AG10803 (cell line): ENCODE measurements at regions not wholly inside any gene's neighbourhood (a gene's known extent, or its start where the extent isn't known, plus 50 kb on each side); places are given as distances from the start of the nearest gene placed in this dataset.
"Not testable (repeated sequence)": the region's sequence is repeated elsewhere in the genome, so short reads cannot be mapped to it uniquely, and the experiment has no call there.

Experiments
- DNase-seq: peaks from one replicate; pipeline ENCODE4 v3.0.0; 2010; ENCODE audit warnings: low read depth
- H3K4me3 ChIP-seq: 2 replicates; pipeline ENCODE4 v1.5.1; 2011; ENCODE audit warnings: mild to moderate bottlenecking, low read length, control low read depth

DNA sequence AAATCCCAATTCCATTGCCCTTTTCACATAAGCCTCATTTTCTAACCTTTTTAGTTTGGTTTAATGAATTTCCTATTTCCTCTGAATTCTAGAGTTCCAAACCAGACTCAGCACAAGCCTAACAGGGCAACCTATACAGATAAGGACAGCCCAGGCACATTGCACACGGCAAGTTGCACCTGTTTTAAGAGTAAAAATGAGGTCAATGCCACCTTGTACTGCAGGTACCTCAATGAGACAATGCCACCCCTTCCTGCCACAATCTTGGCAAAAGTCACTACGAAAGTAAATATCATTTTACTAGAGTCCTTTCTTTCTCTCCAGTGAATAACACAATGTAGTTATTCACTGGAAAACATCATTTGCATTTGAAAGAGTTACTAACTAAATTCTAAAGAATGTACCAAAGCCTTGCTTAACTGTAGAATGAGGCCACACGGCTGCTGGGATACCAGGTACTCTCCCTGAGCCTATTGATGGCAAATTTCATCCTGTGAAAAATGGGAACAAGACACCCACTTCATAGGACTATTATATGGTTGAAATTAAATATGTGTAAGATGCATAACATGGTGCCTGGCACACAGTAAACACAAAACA lies 123.2 kb upstream of the NBPF26 start:
- not testable (repeated sequence) for DNase-seq, H3K4me3 ChIP-seq

DNA sequence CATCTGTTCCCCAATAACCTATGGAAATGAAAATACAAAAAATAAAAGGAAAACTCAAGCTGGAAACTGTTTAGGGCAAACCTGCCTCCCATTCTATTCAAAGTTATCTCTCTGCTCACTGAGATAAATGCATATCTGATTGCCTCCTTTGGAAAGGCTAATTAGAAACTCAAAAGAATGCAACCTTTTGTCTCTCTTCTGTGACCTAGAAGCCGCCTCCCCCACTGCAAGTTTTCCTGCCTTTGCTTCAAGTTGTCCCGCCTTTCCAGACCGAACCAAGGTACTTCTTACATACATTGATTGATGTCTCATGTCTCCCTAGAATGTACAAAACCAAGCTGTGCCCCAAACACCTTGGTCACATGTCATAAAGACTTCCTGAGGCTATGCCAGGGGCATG lies 115.9 kb upstream of the NBPF26 start:
- not testable (repeated sequence) for H3K4me3 ChIP-seq, DNase-seq

DNA sequence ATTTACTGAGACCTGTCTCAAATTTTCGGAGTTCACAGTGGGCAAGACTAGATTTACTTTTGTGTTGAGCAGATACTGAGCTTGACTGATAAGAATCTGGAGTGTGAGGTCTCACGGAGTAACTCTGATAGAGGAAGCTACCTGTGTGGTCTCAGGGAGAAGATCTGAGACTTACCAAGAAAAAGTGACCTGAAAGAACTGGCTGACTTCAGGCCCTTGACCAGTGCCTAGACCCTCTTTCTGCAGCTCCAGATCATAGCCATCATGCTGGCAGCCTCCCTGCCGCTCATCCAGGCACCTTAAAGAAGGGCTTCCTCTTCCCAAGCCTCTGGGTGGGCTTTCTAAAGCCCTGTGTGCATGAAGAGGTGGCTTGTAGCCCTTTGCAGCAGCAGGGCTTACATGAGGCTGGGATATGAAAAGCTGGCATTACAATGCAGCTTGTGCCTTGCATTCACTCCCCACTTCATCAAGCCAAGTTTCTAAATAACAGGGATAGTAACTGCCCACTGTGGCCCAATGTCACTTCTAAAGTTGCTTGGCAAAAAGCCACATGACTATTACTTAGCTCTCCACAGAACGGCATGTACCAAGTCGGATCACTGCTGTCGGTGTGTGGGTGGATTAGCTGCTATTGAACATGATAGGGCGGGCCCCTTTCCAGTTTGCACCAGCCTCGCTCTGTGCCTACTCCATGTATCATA lies 115.3 kb upstream of the NBPF26 start:
- not testable (repeated sequence) for DNase-seq, H3K4me3 ChIP-seq

DNA sequence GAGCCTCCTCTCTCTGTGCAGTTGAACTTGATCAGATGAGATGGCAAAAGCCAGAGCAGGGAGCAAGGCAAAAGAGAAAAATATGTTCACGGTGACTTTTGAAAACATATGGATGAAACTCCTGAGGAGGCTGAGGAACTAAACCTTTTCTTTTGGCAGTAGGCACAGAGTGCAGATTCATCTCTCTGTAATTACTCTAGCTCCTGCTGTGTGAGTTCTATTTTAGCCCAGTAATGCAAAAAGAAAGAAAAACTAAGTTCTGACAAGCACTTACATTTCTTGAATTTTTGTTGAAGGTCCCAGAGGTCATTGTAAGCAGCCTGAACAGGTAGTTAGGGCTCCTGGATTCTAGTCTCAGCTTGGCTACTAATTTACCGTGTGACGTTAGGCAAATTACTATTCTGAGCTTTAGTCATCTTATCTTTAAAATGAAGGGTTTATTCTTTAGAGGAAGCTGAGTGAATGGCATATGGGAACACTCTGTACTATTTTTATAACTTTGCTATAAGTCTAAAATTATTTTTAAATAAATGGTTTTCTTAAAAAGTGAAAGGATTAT lies 114.7 kb upstream of the NBPF26 start:
- not testable (repeated sequence) for DNase-seq

DNA sequence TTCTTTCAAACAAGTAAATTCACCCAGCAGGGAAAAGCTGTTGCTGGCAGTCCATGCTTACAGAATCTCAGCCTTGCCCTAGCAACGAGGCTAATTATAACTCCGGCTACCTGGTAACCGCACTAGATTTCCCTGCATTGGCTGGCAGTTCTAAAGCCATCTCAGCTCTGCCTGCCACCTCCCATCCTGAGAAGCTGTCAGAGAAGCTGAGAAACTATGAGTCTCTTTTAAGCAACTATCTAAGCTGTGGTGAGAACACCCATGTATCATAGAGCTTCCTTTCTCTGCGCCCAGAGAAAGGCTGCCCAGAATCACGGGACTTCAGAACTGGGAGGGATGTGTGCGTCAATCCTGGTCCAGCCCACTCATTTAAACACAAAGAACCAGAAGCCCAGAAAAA lies 113.9 kb upstream of the NBPF26 start:
- not testable (repeated sequence) for H3K4me3 ChIP-seq, DNase-seq

More for the DNA sequence above, 114.7 kb upstream of the NBPF26 start:
- H3K4me3 ChIP-seq, result not testable (repeated sequence)

DNA sequence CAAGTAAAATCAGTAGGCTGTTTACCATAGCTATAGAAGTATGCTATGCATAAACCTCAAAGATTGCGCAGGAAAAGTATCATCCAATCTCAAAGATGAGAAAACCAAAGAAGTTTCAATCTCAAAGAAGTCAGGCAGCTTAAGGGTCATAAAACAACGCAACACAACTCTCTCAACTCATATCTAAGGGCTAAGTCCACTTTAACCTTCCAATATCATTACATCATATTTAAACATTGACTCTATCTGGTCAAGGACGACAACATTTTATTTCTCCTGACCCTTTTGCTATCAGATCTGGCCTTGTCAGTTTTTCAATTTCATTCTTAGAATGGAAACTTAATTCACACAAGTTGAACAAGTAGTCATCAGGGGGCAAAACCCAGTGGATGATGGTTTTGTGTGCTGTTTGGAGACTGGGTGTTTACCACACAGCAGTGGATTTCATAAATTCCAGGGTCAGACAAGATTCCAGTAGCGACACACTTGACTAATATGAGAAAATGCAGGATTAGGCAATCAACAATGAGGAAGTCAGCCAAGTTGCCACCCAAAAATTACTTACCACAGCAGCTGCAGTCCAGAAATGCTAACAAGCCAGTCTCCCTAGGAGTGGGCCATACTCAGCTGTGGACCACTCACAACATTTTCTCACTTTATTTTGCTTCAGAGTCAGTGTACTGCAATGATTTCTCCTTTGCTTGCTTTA lies 108.7 kb upstream of the NBPF26 start:
- not testable (repeated sequence) for DNase-seq, H3K4me3 ChIP-seq

DNA sequence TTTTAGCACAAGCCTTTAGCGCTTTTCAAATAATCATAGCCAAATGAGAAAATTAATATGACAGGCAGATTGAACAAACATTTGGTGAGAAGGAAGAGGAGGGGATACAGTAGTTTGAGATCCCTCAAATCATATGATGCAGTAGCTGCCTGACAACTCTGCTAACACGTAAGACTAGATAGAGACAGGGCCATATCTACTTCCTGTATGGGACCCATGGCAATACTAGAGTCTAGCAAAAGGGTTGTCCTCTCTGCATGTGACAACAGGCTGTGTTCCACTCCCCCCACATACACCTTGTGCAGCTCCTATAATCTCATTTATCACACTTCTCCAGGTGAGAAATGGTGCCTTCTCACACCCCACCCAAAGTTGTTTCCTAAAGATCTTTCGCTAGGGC lies 106.3 kb upstream of the NBPF26 start:
- not testable (repeated sequence) for H3K4me3 ChIP-seq, DNase-seq

DNA sequence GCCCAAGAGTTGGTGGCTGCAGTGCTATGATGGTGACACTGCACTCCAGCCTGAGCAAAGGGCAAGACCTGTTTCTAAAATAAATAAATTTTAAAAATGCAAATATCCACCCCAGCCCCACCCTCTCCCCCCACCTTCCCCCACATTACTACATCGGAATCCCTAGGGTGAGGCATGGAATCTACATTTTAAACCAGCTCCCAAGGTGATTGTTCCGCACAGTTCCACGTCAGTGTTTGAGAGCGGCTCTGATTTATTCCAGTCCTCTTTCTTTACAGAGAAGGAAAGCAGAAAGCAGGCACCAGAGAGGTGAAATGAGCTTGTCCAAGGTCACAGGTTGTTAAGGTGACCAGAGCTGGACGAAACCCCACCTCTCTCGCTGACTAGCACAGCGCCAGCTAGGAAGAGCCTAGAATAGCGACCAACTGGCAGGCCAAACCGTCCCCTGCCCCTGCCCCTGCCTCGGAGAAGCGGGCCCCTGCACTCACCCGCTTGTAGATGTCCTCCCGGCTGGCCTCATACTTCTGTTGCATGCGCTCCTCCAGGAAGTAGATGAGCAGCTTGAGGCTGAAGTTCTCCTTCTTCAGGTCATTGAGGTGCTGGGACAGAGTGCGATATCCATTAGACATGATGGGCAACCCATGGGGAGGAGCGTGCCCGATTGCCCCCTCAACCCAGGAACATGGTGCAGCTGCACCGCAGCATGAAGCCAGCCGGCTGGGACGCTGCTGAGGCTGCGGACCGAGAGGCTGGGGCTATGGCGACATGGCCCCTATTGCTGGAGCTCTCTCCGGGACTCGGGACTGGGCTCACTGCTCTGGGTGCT lies 103.7 kb upstream of the NBPF26 start:
- DNase-seq, H3K4me3 ChIP-seq: not testable (repeated sequence)

DNA sequence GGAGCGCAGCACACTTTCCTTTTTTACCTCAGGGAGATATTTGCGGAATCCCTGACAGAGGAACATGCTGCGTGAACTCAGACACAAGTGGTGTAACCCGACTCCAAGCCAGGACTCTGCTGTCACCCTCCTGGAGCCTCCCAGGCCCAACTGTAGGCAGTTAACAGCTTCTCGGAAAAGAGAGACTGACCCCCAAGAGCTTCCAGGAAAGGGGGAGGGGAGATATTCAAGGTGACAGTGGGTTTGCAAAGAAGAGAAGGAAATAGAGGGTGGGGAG lies 103.1 kb upstream of the NBPF26 start:
- not testable (repeated sequence) for H3K4me3 ChIP-seq, DNase-seq

DNA sequence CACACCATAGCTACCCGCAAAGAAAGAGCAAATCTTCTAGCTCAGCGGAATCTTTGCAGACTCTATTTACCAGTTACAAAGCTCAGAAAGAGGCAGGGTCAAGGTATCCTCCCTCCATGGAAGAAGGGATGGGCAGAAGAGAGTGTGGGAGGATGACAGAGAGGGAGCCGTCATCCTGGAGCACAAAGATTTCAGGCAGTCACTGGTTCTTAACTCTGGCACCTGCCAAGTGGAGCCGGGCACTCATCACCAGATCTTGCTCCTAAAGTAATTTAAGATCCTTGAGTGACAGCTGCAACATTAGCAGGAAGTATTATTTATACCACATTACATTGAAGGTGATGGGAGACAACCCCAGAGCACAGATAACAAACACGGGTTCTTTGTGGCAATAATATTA lies 102.5 kb upstream of the NBPF26 start:
- not testable (repeated sequence) for H3K4me3 ChIP-seq, DNase-seq

DNA sequence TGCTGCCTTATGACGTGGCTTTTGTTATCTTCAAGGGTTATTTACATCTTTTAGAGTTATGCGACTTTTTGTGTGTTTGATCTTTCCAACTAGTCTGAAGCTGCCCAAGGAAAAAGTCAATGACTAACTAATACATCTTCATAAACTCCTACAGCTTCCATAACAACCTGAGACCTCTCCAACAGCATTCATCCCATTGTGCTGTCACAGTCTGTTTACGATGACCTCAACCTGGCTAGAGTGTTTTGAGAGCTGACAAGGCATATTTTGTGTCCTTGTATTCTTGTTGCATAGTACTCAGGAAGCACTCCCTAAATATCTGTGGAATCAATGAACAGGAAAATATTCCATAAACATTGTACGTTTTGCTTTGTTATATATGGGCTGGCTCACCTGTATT lies 100.2 kb upstream of the NBPF26 start:
- H3K4me3 ChIP-seq, DNase-seq: not testable (repeated sequence)

DNA sequence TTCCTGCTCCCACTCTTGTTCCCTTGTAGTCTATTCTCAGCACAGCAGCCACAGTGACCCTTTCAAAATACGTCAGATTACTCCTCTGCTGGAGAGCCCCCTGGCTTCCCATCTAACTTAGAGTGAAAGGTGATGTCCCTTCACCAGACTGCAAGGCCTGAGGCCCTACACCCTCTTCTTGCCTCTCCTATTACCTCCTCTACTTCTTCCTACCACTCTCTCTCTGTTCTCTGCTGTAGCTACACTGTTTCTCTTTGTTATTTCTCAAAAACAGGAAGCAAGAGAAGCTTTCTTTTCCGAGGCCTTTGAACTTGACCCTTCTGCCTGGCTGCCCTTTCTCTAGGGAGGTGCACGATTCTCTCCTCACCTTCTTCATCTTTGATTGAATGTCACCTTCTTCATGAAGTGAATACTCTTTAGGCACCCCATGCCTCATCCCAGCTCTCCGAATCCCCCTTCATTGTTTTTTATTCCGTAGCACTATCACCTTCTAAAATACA lies 99.1 kb upstream of the NBPF26 start:
- DNase-seq, H3K4me3 ChIP-seq: not testable (repeated sequence)

DNA sequence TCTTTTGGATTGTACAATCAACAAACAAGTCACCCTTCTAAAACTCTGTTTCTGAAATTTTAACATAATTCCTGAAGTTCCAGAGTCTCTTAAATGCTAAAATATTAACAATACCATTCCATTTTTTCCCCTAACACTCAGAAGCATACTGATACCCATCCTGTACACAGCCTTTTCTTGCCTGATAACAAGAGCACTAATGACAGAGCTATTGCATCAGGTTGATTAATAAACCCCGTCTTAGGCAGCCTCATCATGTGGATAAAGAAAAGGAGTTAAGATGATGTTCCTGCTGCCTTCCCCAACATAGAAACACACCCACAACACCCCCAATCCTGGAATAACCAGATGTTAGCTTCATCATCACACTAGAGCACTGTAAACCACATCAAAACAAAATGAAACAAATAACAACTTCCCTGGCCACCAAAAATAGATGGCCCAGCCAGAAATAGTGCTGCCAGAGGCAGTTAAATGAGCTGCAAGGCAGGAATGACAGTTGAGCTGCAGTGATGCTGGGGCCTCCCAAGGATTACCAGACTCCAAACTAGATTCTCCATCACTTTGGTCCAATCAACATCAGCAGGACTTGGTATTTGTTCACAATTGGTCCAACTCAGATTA lies 93.8 kb upstream of the NBPF26 start:
- H3K4me3 ChIP-seq, result not testable (repeated sequence)

DNA sequence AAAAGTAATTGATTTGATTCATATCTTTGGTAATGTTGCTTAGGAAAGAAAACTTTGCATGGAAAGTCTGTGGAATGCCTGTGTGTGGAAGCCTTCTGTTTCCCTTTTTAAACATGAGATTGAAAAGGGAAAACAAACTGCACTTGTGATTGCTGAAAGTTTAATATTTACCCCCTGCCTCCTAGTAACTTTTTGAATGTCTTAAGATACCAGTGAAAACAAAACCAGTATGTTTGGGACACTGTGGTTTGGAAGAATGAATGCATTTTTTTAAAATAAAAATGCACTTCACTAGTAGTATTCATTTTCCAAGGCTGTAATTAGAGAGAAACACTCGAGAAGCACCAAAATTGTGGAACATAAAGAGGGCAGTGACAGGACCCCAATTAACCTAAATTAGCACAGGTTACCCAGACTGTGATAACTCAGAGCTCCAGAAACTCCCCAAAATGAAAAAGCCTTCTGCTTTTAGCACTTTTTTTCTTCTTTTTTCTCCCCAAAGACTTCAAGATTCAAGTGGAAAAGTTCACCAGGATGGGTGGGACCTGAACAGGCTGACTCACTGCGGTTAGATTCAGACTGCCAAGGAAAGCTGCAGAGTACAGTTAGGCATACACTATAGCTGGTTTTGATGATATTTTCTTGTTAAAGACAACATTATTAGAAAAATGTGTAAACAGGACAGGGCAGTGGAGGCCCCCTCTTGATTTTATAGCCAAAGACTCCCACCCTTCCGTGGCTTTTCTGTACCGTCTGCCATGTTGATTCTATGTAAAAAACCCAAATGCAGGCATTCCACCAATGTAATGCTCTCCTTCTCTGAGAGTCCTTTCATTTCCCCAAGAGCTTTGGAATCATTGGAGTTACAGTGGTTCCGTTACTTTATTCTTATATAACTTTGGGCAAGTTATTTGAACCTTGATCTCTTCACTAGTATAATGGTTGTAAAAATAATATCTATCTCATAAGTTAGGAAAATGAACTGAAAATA lies 88.6 kb upstream of the NBPF26 start:
- not testable (repeated sequence) for DNase-seq, H3K4me3 ChIP-seq

More for the DNA sequence above, 93.8 kb upstream of the NBPF26 start:
- DNase-seq, result not testable (repeated sequence)

DNA sequence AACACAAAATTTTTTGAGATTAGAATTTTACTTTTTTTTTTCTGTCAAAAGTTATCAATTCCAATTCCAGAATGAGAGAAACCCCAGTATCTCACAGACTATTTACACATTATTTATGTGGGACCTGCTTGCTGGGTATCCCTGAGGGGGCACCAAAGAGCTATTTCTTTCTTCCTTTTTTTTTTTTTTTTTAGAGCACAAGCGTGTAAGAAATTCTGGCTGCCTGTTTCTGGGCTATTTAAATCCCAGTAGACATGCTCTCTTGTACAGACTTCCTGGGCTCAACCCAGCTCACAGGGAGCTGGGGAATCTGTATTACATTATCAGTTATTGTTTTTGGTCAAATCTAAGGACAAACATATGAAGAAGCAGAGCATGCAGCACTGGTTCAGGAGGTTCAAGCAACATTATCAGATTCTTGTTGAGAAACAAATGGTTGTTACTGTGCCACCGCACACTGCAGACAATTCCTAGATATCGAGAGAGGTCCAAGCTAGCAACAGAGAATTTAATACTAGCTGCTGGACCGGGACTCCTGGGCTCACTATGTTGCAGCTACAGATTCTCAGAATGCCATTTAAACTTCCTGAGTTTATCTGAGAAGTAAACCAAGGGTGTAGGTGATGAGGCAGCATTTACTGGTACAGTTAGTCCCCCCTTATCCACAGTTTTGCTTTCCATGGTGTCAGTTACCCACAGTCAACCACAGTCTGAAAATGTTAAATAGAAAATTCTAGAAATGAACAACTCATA lies 83.3 kb upstream of the NBPF26 start:
- not testable (repeated sequence) for H3K4me3 ChIP-seq, DNase-seq

DNA sequence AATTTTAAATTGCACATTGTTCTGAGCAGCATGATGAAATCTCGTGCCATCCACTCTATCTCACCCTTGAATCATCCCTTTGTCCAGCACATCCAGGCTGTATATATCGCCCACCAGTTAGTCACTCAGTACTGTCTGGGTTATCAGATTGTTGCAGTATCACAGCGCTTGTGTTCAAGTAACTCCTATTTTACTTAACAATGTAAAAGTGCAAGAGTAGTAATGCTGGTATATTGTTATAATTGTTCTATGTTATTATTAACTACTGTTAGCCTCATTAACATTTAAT lies 82.8 kb upstream of the NBPF26 start:
- DNase-seq, H3K4me3 ChIP-seq: not testable (repeated sequence)

DNA sequence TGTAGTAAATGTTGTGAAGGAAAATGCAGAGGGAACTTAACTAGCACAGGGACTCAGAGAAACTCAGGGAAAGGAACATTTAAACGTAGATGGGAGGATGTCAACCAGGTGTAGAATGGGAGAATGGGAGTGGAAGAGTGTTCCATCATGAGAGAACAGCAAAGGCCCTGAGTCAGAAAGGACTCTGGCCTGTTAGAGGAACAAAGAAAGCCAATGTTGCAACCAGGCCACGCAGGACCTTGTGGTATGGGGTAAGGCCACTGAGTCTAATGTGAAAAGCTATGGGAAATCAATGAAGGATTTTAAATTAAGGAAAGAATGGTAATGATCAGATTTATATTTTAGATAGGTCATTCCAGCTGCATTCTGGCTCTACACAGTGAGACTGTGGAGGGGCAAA lies 76.6 kb upstream of the NBPF26 start:
- DNase-seq, result not testable (repeated sequence)

More for the DNA sequence above, 76.6 kb upstream of the NBPF26 start:
- not testable (repeated sequence) for H3K4me3 ChIP-seq
